NOMO-1 (cell line): ENCODE measurements at regions not wholly inside any gene's neighbourhood (a gene's known extent, or its start where the extent isn't known, plus 50 kb on each side); places are given as distances from the start of the nearest gene placed in this dataset.

Source experiments
- DNase-seq, 2 experiments: peaks; one replicate each; lab custom pipeline; 2025; ENCODE audit not compliant: unreplicated experiment in 2 of 2; lab: John Stamatoyannopoulos, UW

DNA sequence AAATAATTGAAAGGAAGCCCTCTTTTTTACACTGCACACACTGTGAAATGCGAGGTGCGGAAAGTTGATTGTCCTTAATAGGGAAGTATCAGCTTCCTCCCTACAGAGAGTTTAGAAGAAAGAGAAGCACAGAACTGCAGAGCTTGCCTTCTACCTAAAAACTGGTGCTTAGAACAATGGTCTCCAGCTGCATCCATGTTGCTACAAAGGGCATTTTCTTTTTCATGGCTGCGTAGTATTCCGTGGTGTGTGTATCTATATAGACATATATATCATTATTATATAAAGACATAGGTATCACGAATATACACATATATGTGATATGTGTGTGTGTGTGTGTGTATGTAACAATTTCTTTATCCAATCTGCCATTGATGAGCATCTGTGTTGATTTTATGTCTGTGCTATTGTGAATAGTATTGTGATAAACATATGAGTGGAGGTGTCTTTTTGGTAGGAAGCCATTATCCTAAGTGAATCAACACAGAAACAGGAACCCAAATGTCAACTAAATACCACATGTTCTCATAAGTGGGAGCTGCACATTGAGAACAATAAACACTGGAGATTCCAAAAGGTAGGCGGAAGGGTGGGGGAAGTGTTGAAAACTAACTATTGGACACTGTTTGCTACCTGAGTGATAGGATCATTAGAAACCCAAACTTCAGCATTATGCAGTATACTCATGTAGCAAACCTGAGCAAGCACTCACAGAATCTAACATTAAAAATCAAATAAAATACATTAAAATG lies 290.0 kb upstream of the RUNX1 start:
- no peak for DNase-seq

DNA sequence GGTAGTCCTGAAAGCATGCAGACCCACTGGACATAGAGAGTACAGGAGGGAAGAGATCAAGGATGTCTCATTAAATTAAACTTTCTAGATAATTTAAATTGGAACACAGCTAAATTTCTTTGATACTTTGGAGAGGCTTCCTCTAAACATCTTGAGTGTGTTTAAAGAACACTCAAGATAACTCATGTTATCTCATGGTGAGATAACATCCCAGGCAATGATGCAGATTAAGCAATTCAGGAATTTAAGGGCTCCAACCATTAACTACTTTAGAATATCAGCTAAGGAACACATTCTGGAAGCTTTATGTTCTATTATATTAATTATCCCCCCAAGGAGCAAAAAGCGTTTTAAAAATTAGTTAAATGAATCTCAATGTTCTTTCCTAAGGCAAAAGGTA lies 289.2 kb upstream of the RUNX1 start:
- DNase-seq = no peak

GRCh38 chr21:35337573-35337972 lies 288.5 kb upstream of the RUNX1 start:
- DNase-seq = no peak

DNA sequence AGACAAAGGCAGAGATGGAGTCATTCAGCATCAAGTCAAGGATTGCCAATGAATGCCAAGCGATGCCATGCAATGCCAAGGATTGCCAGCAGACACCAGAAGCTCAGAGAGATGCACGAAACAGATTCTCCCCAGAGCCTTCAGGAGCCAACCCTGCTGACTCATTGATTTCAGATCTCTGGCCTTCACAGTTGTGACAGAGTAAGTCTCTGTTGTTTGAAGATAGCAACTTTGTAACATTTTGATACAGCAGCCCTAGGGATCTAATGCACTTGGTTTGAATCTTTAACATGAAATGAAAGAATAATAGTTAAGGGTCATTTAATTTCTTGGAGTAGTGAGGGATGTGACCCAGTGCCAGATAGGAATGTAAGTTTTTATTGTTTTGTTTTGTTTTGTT lies 287.4 kb upstream of the RUNX1 start:
- DNase-seq = no peak

GRCh38 chr21:35335951-35336446 lies 286.9 kb upstream of the RUNX1 start:
- DNase-seq = no peak

DNA sequence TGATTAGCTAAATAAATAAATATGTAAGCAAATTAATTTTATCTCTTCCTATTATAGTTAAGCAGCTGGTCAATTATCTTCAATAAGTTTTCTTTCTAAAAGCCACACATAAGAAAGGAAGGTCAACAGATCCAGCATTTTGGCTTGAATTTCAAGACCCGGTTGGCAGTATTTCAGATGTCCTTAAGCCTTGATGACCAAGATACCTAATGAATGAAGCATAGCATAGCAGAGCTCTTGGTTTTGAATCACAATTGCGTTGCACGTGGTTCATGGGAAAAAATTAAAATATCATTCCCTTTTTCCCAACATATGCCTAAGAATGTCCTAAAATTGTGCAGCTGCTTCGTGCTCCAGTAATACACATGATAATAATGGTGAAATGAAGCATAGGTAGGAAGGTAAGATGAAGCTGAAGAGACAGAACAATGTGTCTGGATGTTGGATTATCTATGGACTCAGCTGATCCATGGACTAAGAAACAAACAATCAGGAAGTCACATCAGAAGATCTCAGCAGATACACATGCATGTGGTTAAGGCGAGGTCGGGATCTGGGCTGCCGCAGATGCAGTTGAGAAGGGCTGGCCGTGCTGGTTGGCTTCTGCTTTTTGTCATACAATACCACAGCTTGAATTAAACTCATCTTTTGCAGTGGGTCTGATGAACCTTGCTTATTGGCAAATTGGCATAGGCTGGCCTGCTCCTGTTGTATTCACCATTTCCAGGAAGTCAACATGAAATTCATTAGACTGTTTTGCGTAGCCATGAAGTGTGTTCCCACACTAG lies 284.9 kb upstream of the RUNX1 start:
- no peak for DNase-seq

DNA sequence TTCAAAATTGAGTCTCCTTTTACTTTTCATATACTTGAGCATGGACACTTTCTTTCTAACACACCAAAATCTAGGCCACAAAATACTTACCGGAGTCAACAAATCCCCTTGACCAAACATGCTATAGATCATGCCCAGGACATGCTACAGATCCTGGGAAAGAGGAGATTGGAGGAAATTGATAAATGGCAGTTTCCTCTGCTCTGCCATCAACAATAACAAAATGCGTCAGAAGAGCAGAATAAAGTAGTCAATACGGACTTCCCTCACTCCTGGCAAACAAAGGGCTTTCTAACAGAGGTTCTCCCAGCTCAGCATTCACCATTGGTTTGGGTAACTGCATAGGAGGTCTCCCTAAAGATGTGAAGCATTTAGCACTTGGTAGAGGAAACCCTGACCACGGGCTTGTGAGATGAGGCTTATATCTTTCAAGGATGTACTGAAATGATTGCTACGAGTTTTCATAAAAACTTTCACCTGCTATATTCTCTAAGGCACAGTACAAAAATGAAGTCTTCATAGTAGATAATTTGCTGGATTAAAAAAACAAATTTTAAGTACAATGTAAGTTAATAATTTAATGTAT lies 283.8 kb upstream of the RUNX1 start:
- no peak for DNase-seq

- DNase-seq = no peak
These were observed 281.0 kb upstream of the RUNX1 start for GRCh38 chr21:35329940-35330660.

DNA sequence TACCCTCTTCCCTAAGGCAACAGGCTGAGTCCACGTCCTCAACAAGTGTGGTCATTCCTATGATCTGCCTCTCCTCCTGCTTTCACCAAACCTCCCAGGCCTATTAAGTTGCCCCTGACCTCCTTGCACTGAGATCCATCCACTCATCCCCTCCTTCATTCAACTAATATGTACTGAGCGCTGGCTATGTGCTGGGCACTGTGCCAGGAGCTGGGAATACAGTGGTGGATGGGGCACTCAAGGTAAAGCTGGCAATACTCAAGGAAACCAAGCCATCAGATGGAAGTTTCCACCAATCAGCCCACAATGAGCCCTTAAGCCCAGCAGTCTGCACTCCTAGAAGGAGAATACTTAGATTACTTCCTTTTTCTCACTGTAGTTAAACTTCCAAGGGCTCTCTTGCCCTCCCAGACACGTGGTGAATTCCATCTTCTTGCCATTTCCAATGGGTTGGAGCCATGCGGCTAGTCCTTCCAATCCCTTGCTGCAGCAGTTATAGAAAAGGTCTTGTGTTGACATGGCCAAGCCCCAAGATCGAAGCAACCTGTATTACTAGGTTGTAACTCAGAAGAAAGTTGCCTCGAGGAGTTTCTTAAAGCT lies 279.9 kb upstream of the RUNX1 start:
- DNase-seq = no peak

DNA sequence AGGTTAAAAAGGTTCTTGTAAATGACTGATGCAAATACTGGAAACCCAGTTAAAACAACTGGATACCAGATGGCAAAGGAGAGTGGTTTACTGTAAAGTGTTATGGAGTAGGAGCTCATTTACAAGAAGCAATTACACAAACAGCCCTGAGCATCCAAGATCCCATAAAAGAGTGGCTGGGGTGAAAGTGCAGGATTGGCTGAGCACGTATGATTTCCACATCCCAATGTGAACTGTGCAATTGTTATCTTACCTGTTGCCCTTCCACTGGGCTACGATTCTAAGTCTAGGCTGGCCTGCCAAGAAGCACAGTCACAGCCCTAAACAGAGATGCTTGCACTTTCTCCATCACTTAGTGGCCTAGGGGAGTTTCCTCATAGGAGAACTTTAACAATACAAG lies 277.6 kb upstream of the RUNX1 start:
- no peak for DNase-seq

DNA sequence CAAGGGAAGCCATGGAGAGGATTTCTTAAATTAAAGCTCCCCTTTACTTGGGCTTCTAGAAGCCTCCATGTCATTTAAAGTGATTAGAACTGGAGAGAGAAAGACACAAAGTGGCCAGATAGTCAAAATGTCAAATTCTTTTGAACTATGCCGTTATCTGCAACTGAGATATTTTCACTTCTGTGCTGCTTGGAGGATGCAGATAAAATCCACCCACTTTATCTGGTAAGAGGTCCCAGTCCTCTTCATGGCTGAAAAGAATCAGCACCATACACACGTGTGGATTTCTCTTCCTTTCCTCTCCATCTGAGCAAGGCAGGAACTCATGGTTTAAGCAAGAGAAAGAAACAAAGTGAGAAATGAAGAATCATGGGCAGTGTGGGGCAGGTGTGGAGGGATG lies 276.9 kb upstream of the RUNX1 start:
- DNase-seq = no peak

- DNase-seq = no peak
These were observed 275.5 kb upstream of the RUNX1 start for GRCh38 chr21:35324372-35325220.

GRCh38 chr21:35323947-35324346 lies 274.8 kb upstream of the RUNX1 start:
- DNase-seq = no peak

DNA sequence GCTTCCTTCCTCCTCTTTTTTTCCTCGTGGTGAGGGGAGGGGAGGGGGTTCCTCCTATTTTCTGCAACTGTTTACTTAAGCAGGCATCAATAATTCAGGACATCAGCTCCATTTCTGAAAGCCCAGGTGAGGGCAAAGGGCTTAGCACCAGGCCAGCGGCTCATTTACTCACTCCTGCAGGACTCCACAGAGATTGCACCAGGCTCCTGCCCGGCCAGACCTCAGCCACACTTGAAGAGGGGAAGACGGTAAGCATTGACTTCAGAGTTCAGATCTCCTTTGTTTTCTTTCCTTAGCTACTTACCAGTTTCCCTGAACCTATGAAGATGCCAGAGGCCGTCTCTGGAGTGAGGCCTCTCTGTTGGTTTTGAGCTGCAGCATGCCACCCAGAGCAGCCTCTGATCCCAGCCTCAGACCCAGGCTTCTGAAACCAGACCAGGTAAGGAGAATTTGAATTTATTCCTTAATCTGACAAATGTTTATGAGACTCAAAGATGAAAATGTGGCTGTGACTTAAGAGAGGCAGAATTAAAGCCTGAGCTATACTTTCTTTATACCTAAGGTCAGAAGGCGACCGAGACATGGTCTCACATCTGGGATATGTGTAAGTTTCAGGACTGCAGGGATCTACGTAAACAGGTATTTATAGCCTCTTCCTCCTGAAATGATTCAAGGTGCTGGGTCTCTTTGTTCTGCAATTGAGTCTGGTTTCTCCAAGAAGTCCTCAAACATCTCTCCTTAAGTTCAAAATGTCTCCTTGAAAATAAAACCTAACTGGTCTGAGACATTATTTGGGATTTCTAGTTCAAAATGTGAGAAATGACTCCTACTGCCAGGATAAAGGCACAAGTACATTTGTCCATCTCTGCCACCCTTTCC lies 272.5 kb upstream of the RUNX1 start:
- DNase-seq = no peak

DNA sequence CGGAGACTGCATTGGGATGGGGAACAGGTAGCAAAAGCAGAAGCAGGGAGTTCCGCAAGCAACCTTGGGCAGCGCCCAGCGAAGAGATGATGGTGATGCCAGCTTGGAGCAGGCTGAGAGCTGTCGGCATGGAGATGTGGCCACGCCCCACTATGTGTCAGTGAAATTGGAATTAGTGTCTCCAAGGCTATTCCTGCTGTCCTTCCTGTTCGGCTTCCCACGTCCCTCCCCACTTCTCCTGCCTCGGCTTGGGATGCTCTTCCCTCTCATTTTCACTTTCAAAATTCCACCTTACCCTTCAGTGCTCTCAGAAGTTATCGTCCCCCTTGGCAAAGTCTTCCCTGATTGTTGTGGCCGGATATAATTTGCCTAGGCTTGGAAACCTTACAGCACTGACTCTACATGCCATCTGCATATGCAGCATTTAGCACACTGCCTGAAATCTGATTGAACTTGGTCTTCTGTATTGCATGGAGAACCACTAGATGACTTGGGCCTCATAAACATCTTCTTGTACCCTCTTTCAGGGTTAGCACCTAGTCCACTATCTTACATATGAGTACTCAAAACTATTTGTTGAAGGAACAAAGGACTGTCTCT lies 270.7 kb upstream of the RUNX1 start:
- DNase-seq = no peak

DNA sequence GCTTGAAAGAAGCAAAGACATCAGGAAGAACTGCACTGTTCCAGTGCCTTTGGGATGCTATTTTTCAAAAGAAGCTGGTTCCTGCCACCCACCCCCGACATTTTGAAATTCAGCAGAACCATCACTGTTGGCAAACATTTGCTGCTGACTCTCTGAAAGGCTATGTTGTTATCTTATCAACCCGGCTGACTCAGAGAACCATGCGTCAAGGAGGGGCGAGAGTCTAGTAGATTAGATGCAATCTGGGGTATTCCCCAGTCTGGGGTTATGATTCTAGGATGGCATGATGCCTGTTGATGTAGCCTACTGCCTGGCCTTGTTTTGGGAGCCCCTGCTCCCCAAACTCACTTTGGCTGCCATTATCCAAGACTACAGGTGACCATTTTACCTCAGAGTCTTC lies 267.8 kb upstream of the RUNX1 start:
- no peak for DNase-seq

DNA sequence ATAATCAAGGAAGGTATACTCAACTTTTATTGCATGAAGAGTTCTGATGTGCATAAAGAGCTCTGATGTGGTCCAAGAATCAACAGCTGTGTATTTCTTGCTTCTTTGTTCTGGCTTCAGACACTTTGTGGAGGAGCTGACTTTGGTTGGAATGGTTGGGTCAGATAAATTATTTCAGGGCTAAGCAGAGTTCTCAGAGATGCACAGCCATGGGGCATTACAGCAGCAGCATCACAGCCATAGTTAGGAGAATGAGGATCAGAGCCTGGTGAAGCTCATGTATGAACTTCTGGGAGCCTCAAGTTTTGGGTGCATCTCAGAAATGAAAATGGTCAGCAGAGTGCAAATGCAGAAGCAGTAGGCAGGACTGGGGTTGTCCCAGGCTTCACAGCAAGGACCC lies 267.4 kb upstream of the RUNX1 start:
- no peak for DNase-seq

GRCh38 chr21:35314857-35315582 lies 265.9 kb upstream of the RUNX1 start:
- no peak for DNase-seq
